B cell (primary cell): ENCODE measurements at regions not wholly inside any gene's neighbourhood (a gene's known extent, or its start where the extent isn't known, plus 50 kb on each side); places are given as distances from the start of the nearest gene placed in this dataset.

Experiments used
- ATAC-seq: fragments of 200-7000 bp; cut with Tn5 transposase; one replicate; pipeline ENCODE4 v1.10.0; 2021; ENCODE audit warnings: low read depth, mild to moderate bottlenecking, moderate number of reproducible peaks, moderate library complexity
- CTCF ChIA-PET: fragments of 350-600 bp; sonication (Branson Sonifier 250); formaldehyde crosslinking; loops from one replicate; lab custom pipeline; 2021; ENCODE audit warnings: antibody characterized with exemption, inconsistent platforms; lab: Charles Lee
- POLR2A ChIA-PET: fragments of 350-600 bp; sonication (Branson Sonifier 250); formaldehyde crosslinking; loops from one replicate; lab custom pipeline; 2021; ENCODE audit warnings: antibody characterized with exemption; lab: Charles Lee
- DNase-seq: peaks from one replicate; pipeline ENCODE4 v3.0.0; 2013
- H2AFZ ChIP-seq: 2 replicates; pipeline ENCODE4 v1.6.1; 2012; ENCODE audit warnings: mild to moderate bottlenecking, low read depth, low read length; ENCODE audit not compliant: insufficient read depth, poor library complexity, severe bottlenecking
- H3K27ac ChIP-seq, 2 donors: 1 replicate in 1 of 2; 2 replicates in 1 of 2; pipeline ENCODE4 v1.5.1; 2012 to 2013; ENCODE audit warnings: low read length in 2 of 2, mild to moderate bottlenecking in 2 of 2, moderate library complexity in 1 of 2
- H3K27me3 ChIP-seq, 4 experiments: fragments of 200-600 bp in 1 of 4; sonication (generic) in 1 of 4; replicated peaks in 1 of 4; 1 replicate in 2 of 4; 2 replicates in 2 of 4; pipeline versions ENCODE4 v1.6.1 to v1.7.0; 2013 to 2016; ENCODE audit warnings: low read length in 3 of 4, mild to moderate bottlenecking in 2 of 4, mixed read lengths in 1 of 4, moderate library complexity in 1 of 4; ENCODE audit not compliant: insufficient read depth in 4 of 4, control insufficient read depth in 3 of 4; ENCODE audit errors: control extremely low read depth in 1 of 4
- H3K36me3 ChIP-seq, 2 experiments: replicated peaks in 1 of 2; 1 replicate in 1 of 2; 2 replicates in 1 of 2; pipeline versions ENCODE4 v1.6.1 to v1.7.1; 2013; ENCODE audit warnings: low read length in 1 of 2; ENCODE audit not compliant: insufficient read depth in 2 of 2, control insufficient read depth in 1 of 2; ENCODE audit errors: control extremely low read depth in 1 of 2, extremely low read depth in 1 of 2
- H3K4me1 ChIP-seq, 2 donors: fragments of 200-600 bp in 1 of 2; sonication (generic) in 1 of 2; 1 replicate in 1 of 2; 2 replicates in 1 of 2; pipeline versions ENCODE4 v1.5.1 to v1.6.1; 2013 to 2017; ENCODE audit warnings: low read length in 2 of 2; ENCODE audit not compliant: control insufficient read depth in 2 of 2, insufficient read depth in 2 of 2
- H3K4me2 ChIP-seq: replicated peaks from 2 replicates; pipeline ENCODE3; 2012; ENCODE audit warnings: mild to moderate bottlenecking, low read depth, low read length; ENCODE audit not compliant: poor library complexity, severe bottlenecking
- H3K4me3 ChIP-seq, 5 experiments: fragments of 200-600 bp in 1 of 5; sonication (generic) in 1 of 5; 1 replicate in 3 of 5; 2 replicates in 2 of 5; pipeline versions ENCODE4 v1.5.1 to v1.7.0; 2011 to 2016; ENCODE audit warnings: low read length in 4 of 5, mild to moderate bottlenecking in 4 of 5, low read depth in 2 of 5, control low read depth in 1 of 5, moderate library complexity in 1 of 5; ENCODE audit not compliant: insufficient read depth in 1 of 5; ENCODE audit errors: control extremely low read depth in 1 of 5, extremely low read depth in 1 of 5
- H3K79me2 ChIP-seq: fragments of 200-600 bp; sonication (generic); one replicate; pipeline ENCODE4 v1.6.0; 2016; ENCODE audit warnings: low read length; ENCODE audit not compliant: control insufficient read depth, insufficient read depth
- H3K9ac ChIP-seq: fragments of 200-600 bp; sonication (generic); 2 replicates; pipeline ENCODE4 v1.6.1; 2017; ENCODE audit warnings: mild to moderate bottlenecking, low read length, moderate library complexity
- H3K9me3 ChIP-seq, 3 donors: one replicate each; pipeline versions ENCODE4 v1.6.1 to v1.7.1; 2013; ENCODE audit warnings: low read length in 2 of 3; ENCODE audit not compliant: control insufficient read depth in 2 of 3, insufficient read depth in 1 of 3; ENCODE audit errors: control extremely low read depth in 1 of 3
- H4K20me1 ChIP-seq: 2 replicates; pipeline ENCODE4 v1.6.0; 2012; ENCODE audit warnings: mild to moderate bottlenecking, low read length; ENCODE audit not compliant: insufficient read depth, control insufficient read depth, poor library complexity, severe bottlenecking
- H3K27ac Mint-ChIP-seq: one replicate; pipeline ENCODE4 v1.8.0; 2021; ENCODE audit warnings: mixed read lengths
- H3K27me3 Mint-ChIP-seq: one replicate; pipeline ENCODE4 v1.8.0; 2021; ENCODE audit warnings: mixed read lengths
- H3K4me1 Mint-ChIP-seq: one replicate; pipeline ENCODE4 v1.8.0; 2021; ENCODE audit warnings: mixed read lengths
- H3K4me3 Mint-ChIP-seq: one replicate; pipeline ENCODE4 v1.8.0; 2021; ENCODE audit warnings: mixed read lengths
- H3K9me3 Mint-ChIP-seq: one replicate; pipeline ENCODE4 v1.8.0; 2022; ENCODE audit warnings: mixed read lengths; ENCODE audit not compliant: insufficient read depth
- EZH2 ChIP-seq: IDR thresholded peaks from 2 replicates; pipeline ENCODE4 v1.6.1; 2012; ENCODE audit warnings: borderline replicate concordance, low read depth, mild to moderate bottlenecking, moderate library complexity, low read length; ENCODE audit not compliant: insufficient read depth, poor library complexity, severe bottlenecking
- WGBS: methylation state at CpG from one replicate; pipeline ENCODE4 v1.1.5; 2013; ENCODE audit warnings: missing lambda C conversion rate; ENCODE audit not compliant: insufficient coverage; 5-methylcytosine and 5-hydroxymethylcytosine counted together
- intact Hi-C: fragments of 100-400 bp; cut with micrococcal nuclease; formaldehyde crosslinking; loops from one replicate; pipeline ENCODE4 v1.10.0; 2022
- TF ChIP-seq, protein P1 (sequence below): fragments of 200-600 bp; IDR thresholded peaks from one replicate; pipeline ENCODE4 v1.8.0; 2022; ENCODE audit warnings: antibody characterized with exemption, mild to moderate bottlenecking

- Mint-ChIP-seq H3K4me1 (no peaks in the 10 kb centered on the region), H3K27me3 (no peaks in the 10 kb centered on the region), H3K9me3 (peaks cover 16% of the 10 kb centered on the region), H3K27ac (no peak overlapping the region), H3K4me3 (no peak overlapping the region)
- DNase-seq, result no peak
- no peak for ATAC-seq
- WGBS, result 89% methylated on average over 19 of the region's 24 CpGs
- H3K9ac ChIP-seq, result no peak overlapping the region
- H3K4me1 ChIP-seq, result no peaks in the 10 kb centered on the region
- TF ChIP-seq EZH2, result no peak
- TF ChIP-seq, protein P1, sequence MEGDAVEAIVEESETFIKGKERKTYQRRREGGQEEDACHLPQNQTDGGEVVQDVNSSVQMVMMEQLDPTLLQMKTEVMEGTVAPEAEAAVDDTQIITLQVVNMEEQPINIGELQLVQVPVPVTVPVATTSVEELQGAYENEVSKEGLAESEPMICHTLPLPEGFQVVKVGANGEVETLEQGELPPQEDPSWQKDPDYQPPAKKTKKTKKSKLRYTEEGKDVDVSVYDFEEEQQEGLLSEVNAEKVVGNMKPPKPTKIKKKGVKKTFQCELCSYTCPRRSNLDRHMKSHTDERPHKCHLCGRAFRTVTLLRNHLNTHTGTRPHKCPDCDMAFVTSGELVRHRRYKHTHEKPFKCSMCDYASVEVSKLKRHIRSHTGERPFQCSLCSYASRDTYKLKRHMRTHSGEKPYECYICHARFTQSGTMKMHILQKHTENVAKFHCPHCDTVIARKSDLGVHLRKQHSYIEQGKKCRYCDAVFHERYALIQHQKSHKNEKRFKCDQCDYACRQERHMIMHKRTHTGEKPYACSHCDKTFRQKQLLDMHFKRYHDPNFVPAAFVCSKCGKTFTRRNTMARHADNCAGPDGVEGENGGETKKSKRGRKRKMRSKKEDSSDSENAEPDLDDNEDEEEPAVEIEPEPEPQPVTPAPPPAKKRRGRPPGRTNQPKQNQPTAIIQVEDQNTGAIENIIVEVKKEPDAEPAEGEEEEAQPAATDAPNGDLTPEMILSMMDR, result no peak
- H3K27ac ChIP-seq, result no peak overlapping the region
- CTCF ChIA-PET, result no interaction called here
- no peaks in the 10 kb centered on the region for H4K20me1 ChIP-seq
- no peaks in the 10 kb centered on the region for H3K27me3 ChIP-seq
- POLR2A ChIA-PET, result no interaction called here
- H3K9me3 ChIP-seq, result peaks cover 0 to 100% (median 0%) of the 10 kb centered on the region in 3 donors
- no peak overlapping the region for H3K4me3 ChIP-seq
- H2AFZ ChIP-seq, result no peak overlapping the region
- H3K79me2 ChIP-seq, result no peaks in the 10 kb centered on the region
- no peak overlapping the region for H3K4me2 ChIP-seq
- no peaks in the 10 kb centered on the region for H3K36me3 ChIP-seq
- intact Hi-C loops, result no loop called here
Measured at GRCh38 chr12:34303091-34303870, 281.0 kb downstream of the ALG10 start.

- no peaks in the 10 kb centered on the region for H3K36me3 ChIP-seq
- no peak overlapping the region for H3K27ac Mint-ChIP-seq
- H3K4me1 ChIP-seq, result no peaks in the 10 kb centered on the region
- POLR2A ChIA-PET, result no interaction called here
- H3K27me3 Mint-ChIP-seq, result no peaks in the 10 kb centered on the region
- no peaks in the 10 kb centered on the region for H3K27me3 ChIP-seq
- no peak overlapping the region for H3K4me3 Mint-ChIP-seq
- intact Hi-C loops, result no loop called here
- H3K4me2 ChIP-seq, result no peak overlapping the region
- H4K20me1 ChIP-seq, result no peaks in the 10 kb centered on the region
- H3K4me3 ChIP-seq, result no peak overlapping the region
- ATAC-seq, result no peak
- no peak overlapping the region for H2AFZ ChIP-seq
- peaks cover 12% of the 10 kb centered on the region for H3K9me3 Mint-ChIP-seq
- WGBS, result 86% methylated on average over 15 of the region's 18 CpGs
- no peak overlapping the region for H3K27ac ChIP-seq
- no peak for DNase-seq
- H3K79me2 ChIP-seq, result no peaks in the 10 kb centered on the region
- H3K4me1 Mint-ChIP-seq, result no peaks in the 10 kb centered on the region
- peaks cover 0 to 100% (median 0%) of the 10 kb centered on the region in 3 donors for H3K9me3 ChIP-seq
- CTCF ChIA-PET, result no interaction called here
- TF ChIP-seq EZH2, result no peak
- TF ChIP-seq, protein P1, result no peak
- no peak overlapping the region for H3K9ac ChIP-seq
Measured at GRCh38 chr12:34304001-34304400, 281.7 kb downstream of the ALG10 start.
